ENCODE measurements at regions not wholly inside any gene's neighbourhood (a gene's known extent, or its start where the extent isn't known, plus 50 kb on each side); places are given as distances from the start of the nearest gene placed in this dataset.

- TF ChIP-seq CTCF (IDR thresholded peaks at IDR 0.05) (no peak), POLR2AphosphoS5 (IDR thresholded peaks at IDR 0.05; ENCODE audit: insufficient read depth in 1 of 2, low read depth in 1 of 2) (no peak), POLR2A (IDR thresholded peaks at IDR 0.05) (no peak)
Observed at GRCh38 chr3:144770281-144770680, 798.7 kb downstream of the DIPK2A start.
